ENCODE measurements at regions not wholly inside any gene's neighbourhood (a gene's known extent, or its start where the extent isn't known, plus 50 kb on each side); places are given as distances from the start of the nearest gene placed in this dataset.
A peak's percentile ranks its signal among the peaks of the same experiment; 100 is the strongest.

- H3K27ac ChIP-seq = no peak overlapping the region
- no peak overlapping the region for H3K4me3 ChIP-seq
Observed at GRCh38 chr5:160175438-160176218, 53.7 kb upstream of the FABP6 start.

GRCh38 chr5:160174780-160175437, 54.4 kb upstream of the FABP6 start:
- Histone ChIP-seq H3K27ac (no peak overlapping the region), H3K9me3 (no peaks in the 10 kb centered on the region), H3K36me3 (no peaks in the 10 kb centered on the region), H3K4me3 (no peak overlapping the region), H3K27me3 (no peaks in the 10 kb centered on the region), H3K4me1 (peaks cover 0 to 4% (median 0%) of the 10 kb centered on the region in 4 donors)
- no peak for DNase-seq
- TF ChIP-seq CTCF (IDR thresholded peaks at IDR 0.05) (no peak), POLR2AphosphoS5 (IDR thresholded peaks at IDR 0.05) (no peak), POLR2A (IDR thresholded peaks at IDR 0.05) (no peak), EP300 (IDR thresholded peaks at IDR 0.05) (no peak)
- 74 to 96% (median 93%) methylated on average over 4 of the region's 4 CpGs for WGBS, 5 donors
- intact Hi-C loops (cut with DNase I; ENCODE audit: low total_unique reads) = no loop called here

More at GRCh38 chr5:160175438-160176218, 53.7 kb upstream of the FABP6 start:
- Histone ChIP-seq H3K27me3 (no peaks in the 10 kb centered on the region), H3K9me3 (no peaks in the 10 kb centered on the region), H3K4me1 (peaks cover 0 to 4% (median 0%) of the 10 kb centered on the region in 4 donors), H3K36me3 (no peaks in the 10 kb centered on the region)
- intact Hi-C loops (cut with DNase I; ENCODE audit: low total_unique reads) = no loop called here
- DNase-seq = peak in 1 of 2 donors; percentile 79
- TF ChIP-seq CTCF (IDR thresholded peaks at IDR 0.05) (no peak), EP300 (IDR thresholded peaks at IDR 0.05) (no peak), POLR2A (IDR thresholded peaks at IDR 0.05) (no peak), POLR2AphosphoS5 (IDR thresholded peaks at IDR 0.05) (no peak)
- 63 to 80% (median 73%) methylated on average over 18 of the region's 18 CpGs for WGBS, 5 donors

- Histone ChIP-seq H3K27ac (no peak overlapping the region), H3K36me3 (no peaks in the 10 kb centered on the region), H3K4me1 (peaks cover 0 to 4% (median 1%) of the 10 kb centered on the region in 4 donors), H3K4me3 (no peak overlapping the region), H3K27me3 (no peaks in the 10 kb centered on the region), H3K9me3 (no peaks in the 10 kb centered on the region)
- 86 to 88% (median 87%) methylated on average over 5 of the region's 5 CpGs for WGBS, 5 donors
- DNase-seq = no peak
- no peak for TF ChIP-seq POLR2A (IDR thresholded peaks at IDR 0.05)
- intact Hi-C loops (cut with DNase I; ENCODE audit: low total_unique reads) = no loop called here
Observed at GRCh38 chr5:160174290-160174689, 55.0 kb upstream of the FABP6 start.

GRCh38 chr5:160171666-160172065, 52.4 kb upstream of the PWWP2A start:
- WGBS, 5 donors = 36 to 67% (median 55%) methylated on average over 2 of the region's 2 CpGs
- TF ChIP-seq CTCF (IDR thresholded peaks at IDR 0.05) (no peak), POLR2A (IDR thresholded peaks at IDR 0.05) (no peak), EP300 (IDR thresholded peaks at IDR 0.05) (no peak), POLR2AphosphoS5 (IDR thresholded peaks at IDR 0.05) (no peak)

More at GRCh38 chr5:160171666-160172065, 52.4 kb upstream of the PWWP2A start:
- no peaks in the 10 kb centered on the region for H3K36me3 ChIP-seq
- DNase-seq = no peak
- H3K9me3 ChIP-seq = no peaks in the 10 kb centered on the region
- intact Hi-C loops (cut with DNase I; ENCODE audit: low total_unique reads) = no loop called here
- no peak overlapping the region for H3K4me3 ChIP-seq
- H3K27ac ChIP-seq = no peak overlapping the region
- H3K27me3 ChIP-seq = no peaks in the 10 kb centered on the region
- peaks cover 0 to 5% (median 2%) of the 10 kb centered on the region in 4 donors for H3K4me1 ChIP-seq
